Transverse colon (tissue), 4 donors: ENCODE measurements at regions not wholly inside any gene's neighbourhood (a gene's known extent, or its start where the extent isn't known, plus 50 kb on each side); places are given as distances from the start of the nearest gene placed in this dataset.

ENCODE experiments used
- DNase-seq: peaks from one replicate; pipeline ENCODE4 v3.0.0-alpha.2; 2019
- H3K27ac ChIP-seq, 4 donors: fragments of 200-600 bp; sonication (generic); 2 replicates each; pipeline ENCODE4 v1.5.1; 2016 to 2018; ENCODE audit warnings: inconsistent platforms in 4 of 4
- H3K27me3 ChIP-seq: fragments of 200-600 bp; sonication (generic); 2 replicates; pipeline ENCODE4 v1.5.1; 2017; ENCODE audit warnings: inconsistent platforms
- H3K36me3 ChIP-seq, 4 donors: fragments of 200-600 bp; sonication (generic); 2 replicates each; pipeline ENCODE4 v1.5.1; 2017 to 2019; ENCODE audit warnings: inconsistent platforms in 4 of 4
- H3K4me1 ChIP-seq, 4 donors: fragments of 200-600 bp; sonication (generic); 2 replicates each; pipeline ENCODE4 v1.5.1; 2017 to 2020; ENCODE audit warnings: inconsistent platforms in 4 of 4
- H3K4me3 ChIP-seq, 4 donors: fragments of 200-600 bp; sonication (generic); 1 replicate in 1 of 4; 2 replicates in 3 of 4; pipeline versions ENCODE4 v1.5.1 to v1.6.1; 2017 to 2019; ENCODE audit warnings: inconsistent platforms in 4 of 4
- H3K9me3 ChIP-seq, 2 donors: fragments of 200-600 bp; sonication (generic); 2 replicates each; pipeline ENCODE4 v1.5.1; 2017 to 2019; ENCODE audit warnings: inconsistent platforms in 2 of 2
- EP300 ChIP-seq: sonication (generic); formaldehyde crosslinking; IDR thresholded peaks from one replicate; pipeline ENCODE4 v1.6.1; 2017; ENCODE audit warnings: antibody characterized with exemption, low read depth
- POLR2A ChIP-seq: fragments of 450-650 bp; IDR thresholded peaks from one replicate; pipeline ENCODE4 v1.6.1; 2016; ENCODE audit warnings: antibody characterized with exemption, mild to moderate bottlenecking, moderate library complexity
- POLR2AphosphoS5 ChIP-seq, 3 donors: sonication (generic); formaldehyde crosslinking; IDR thresholded peaks; one replicate each; pipeline ENCODE4 v1.6.1; 2016; ENCODE audit warnings: antibody characterized with exemption in 3 of 3
- WGBS, 2 donors: methylation state at CpG; one replicate each; pipeline ENCODE4 v1.1.5; 2018; ENCODE audit warnings: low coverage in 1 of 2; 5-methylcytosine and 5-hydroxymethylcytosine counted together
- in situ Hi-C, 4 donors: fragments of 200-750 bp; cut with MboI; loops; one replicate each; pipeline versions ENCODE4 v1.15.0 to v1.15.1; 2017; ENCODE audit warnings: low sequenced_read_pairs in 3 of 4, low pct_ligation_motif_present in 1 of 4, low pct_unique_long_range_greater_than_20kb in 1 of 4
- intact Hi-C: fragments of 100-400 bp; cut with DNase I; formaldehyde crosslinking; loops from one replicate; pipeline ENCODE4 v1.15.1; 2023; ENCODE audit warnings: low total_unique reads
- TF ChIP-seq, protein P1 (sequence below), 5 experiments: fragments of 200-600 bp in 3 of 5; fragments of 450-650 bp in 2 of 5; sonication (generic) in 3 of 5; IDR thresholded peaks; 1 replicate in 2 of 5; 2 replicates in 3 of 5; pipeline ENCODE4 v1.5.1; 2016 to 2017; ENCODE audit warnings: antibody characterized with exemption in 5 of 5, inconsistent platforms in 3 of 5, mild to moderate bottlenecking in 2 of 5, moderate library complexity in 1 of 5

DNA sequence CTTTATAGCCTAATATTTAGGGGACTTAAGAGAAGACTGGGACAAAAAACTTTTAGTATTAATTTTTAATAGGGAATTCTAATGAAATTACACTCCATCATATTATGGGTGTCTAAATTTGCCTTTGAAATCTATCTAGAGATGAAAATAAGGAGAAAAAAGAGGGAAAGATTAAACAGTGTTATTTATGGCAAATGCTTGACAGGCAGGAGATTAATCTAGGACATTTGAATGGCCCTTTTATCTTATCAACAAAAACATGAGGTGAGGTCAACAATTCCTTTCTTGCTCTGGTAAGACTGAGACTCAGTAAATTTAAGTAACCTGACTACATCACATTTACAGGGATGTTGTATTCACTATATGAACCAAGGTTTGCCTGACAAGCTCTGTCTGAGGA, 852.8 kb upstream of the CTNND2 start:
- Histone ChIP-seq H3K4me3 (no peak overlapping the region), H3K27ac (no peak overlapping the region), H3K27me3 (no peaks in the 10 kb centered on the region), H3K4me1 (no peaks in the 10 kb centered on the region), H3K36me3 (no peaks in the 10 kb centered on the region), H3K9me3 (peaks cover 0 to 3% of the 10 kb centered on the region in 2 donors)
- no peak for DNase-seq
- intact Hi-C loops (no loop called here), in situ Hi-C loops (no loop called here)
- TF ChIP-seq, protein P1, sequence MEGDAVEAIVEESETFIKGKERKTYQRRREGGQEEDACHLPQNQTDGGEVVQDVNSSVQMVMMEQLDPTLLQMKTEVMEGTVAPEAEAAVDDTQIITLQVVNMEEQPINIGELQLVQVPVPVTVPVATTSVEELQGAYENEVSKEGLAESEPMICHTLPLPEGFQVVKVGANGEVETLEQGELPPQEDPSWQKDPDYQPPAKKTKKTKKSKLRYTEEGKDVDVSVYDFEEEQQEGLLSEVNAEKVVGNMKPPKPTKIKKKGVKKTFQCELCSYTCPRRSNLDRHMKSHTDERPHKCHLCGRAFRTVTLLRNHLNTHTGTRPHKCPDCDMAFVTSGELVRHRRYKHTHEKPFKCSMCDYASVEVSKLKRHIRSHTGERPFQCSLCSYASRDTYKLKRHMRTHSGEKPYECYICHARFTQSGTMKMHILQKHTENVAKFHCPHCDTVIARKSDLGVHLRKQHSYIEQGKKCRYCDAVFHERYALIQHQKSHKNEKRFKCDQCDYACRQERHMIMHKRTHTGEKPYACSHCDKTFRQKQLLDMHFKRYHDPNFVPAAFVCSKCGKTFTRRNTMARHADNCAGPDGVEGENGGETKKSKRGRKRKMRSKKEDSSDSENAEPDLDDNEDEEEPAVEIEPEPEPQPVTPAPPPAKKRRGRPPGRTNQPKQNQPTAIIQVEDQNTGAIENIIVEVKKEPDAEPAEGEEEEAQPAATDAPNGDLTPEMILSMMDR (IDR thresholded peaks at IDR 0.05), result no peak
- TF ChIP-seq POLR2AphosphoS5 (IDR thresholded peaks at IDR 0.05), result no peak
- no peak for TF ChIP-seq EP300
- TF ChIP-seq POLR2A, result no peak

DNA sequence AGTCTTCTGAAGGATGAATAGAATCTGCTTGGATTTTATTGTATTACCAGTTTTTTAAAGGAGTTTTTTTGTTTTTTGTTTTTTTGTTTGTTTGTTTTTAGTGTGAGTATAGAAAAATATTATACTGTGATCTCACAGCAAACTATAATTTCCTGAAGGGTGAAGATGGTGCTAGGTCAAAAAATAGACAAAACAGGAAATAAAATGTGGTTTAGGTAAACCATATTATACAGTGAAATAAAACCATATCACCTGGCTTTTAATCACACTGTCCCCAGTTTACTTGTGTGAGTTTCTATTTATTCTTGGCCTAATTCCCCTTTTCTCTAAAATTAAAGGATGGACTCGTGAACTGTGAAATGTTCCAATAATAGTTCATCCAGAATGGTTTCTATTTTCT, 841.3 kb upstream of the CTNND2 start:
- intact Hi-C loops, result no loop called here
- in situ Hi-C loops, result no loop called here
- Histone ChIP-seq H3K4me1 (no peaks in the 10 kb centered on the region), H3K9me3 (no peaks in the 10 kb centered on the region), H3K4me3 (no peak overlapping the region), H3K27me3 (no peaks in the 10 kb centered on the region), H3K27ac (no peak overlapping the region), H3K36me3 (no peaks in the 10 kb centered on the region)
- WGBS, 2 donors, result 38 to 58% methylated on average over 1 of the region's 1 CpG
- DNase-seq, result no peak
- TF ChIP-seq EP300 (no peak), POLR2A (no peak), POLR2AphosphoS5 (IDR thresholded peaks at IDR 0.05) (no peak)
- TF ChIP-seq, protein P1 (IDR thresholded peaks at IDR 0.05), result no peak

DNA sequence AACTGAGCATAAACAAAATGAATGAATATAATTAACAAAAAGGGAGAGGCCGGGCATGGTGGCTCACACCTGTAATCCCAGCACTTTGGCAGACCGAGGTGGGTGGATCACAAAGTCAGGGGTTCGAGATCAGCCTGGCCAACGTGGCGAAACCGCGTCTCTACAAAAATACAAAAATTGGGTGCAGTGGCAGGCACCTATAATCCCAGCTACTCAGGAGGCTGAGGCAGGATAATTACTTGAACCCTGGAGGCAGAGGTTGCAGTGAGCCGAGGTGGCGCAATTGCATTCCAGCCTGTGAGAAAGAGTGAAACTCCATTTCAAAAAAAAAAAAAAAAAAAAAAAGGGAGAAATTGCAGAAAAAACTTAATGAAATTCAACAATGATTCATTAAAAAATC, 839.3 kb upstream of the CTNND2 start:
- Histone ChIP-seq H3K27me3 (no peaks in the 10 kb centered on the region), H3K27ac (no peak overlapping the region), H3K9me3 (no peaks in the 10 kb centered on the region), H3K4me1 (no peaks in the 10 kb centered on the region), H3K36me3 (no peaks in the 10 kb centered on the region), H3K4me3 (no peak overlapping the region)
- in situ Hi-C loops (no loop called here), intact Hi-C loops (no loop called here)
- no peak for TF ChIP-seq POLR2A
- TF ChIP-seq, protein P1 (IDR thresholded peaks at IDR 0.05), result no peak
- no peak for TF ChIP-seq EP300
- WGBS, 2 donors, result 86 to 94% methylated on average over 2 to 9 of the region's 9 CpGs
- no peak for DNase-seq

DNA sequence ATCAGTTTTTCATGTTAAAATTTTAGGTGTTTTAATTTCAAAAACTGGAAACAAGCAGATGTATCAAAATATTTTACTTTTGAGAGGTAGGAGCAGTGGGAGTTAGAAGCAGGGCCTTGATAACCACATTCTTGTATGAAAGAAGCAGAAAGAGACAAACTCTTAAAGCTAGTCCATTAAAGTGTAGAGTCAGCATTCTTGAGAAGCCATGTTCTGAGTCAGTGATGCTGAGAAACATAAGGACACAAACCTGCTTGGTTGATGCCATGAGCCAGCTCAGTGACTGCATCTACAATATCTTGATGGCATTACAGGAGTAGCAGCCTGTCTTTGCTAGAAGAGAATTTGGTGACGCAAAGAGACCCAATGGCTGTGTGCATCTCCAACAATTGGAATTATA, 826.1 kb upstream of the CTNND2 start:
- WGBS, 2 donors, result 92 to 97% methylated on average over 1 of the region's 1 CpG

More for the DNA sequence above, 826.1 kb upstream of the CTNND2 start:
- H3K4me3 ChIP-seq, result no peak overlapping the region
- no peaks in the 10 kb centered on the region for H3K4me1 ChIP-seq
- no peaks in the 10 kb centered on the region for H3K36me3 ChIP-seq
- TF ChIP-seq POLR2AphosphoS5 (IDR thresholded peaks at IDR 0.05), result no peak
- TF ChIP-seq POLR2A, result no peak
- no peak for TF ChIP-seq EP300
- TF ChIP-seq, protein P1 (IDR thresholded peaks at IDR 0.05), result no peak
- in situ Hi-C loops, result no loop called here
- intact Hi-C loops, result no loop called here
- no peak for DNase-seq
- H3K27me3 ChIP-seq, result no peaks in the 10 kb centered on the region
- peaks cover 4 to 6% of the 10 kb centered on the region in 2 donors for H3K9me3 ChIP-seq
- H3K27ac ChIP-seq, result no peak overlapping the region
